ENCODE measurements at regions not wholly inside any gene's neighbourhood (a gene's known extent, or its start where the extent isn't known, plus 50 kb on each side); places are given as distances from the start of the nearest gene placed in this dataset.

DNA sequence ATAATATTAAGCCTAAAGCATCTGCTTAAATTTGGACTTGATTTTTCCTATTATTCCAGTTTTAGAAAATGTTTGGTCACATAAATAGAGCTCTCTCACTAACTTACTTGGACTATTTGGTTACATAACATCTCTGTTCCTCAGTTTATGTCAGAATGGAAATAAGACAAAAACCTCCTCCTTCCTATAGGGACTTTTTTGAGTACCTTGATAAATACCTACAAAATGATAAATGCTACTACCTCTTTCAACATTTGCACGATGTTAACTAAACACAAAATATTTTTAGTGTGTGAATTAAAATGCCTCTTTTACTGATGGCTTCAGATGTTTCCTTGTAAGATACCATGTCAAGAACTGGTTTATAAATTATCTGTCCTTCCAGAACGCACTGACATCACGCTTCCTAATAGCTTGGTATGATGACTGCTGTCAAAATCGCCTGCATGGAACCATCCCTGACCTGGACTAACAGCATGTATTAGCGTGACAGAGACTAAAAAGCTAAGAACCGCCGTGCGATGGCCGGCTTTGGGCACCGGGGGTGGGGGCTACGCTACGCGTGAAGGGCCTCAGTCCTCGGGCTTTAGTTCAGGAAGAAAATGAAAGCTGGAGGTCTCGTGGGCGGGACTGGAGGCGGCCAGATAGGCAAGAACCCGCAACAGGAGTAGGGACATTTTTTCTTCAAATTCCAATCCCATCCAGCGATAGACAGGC lies 133.2 kb upstream of the BARHL2 start:
- Histone ChIP-seq H3K9ac (ENCODE audit: control insufficient read depth, extremely low read depth, insufficient read depth, low read length) (no peak overlapping the region), H3K4me1 (ENCODE audit: control insufficient read depth, extremely low read depth, insufficient read depth, low read length) (peaks cover 13% of the 10 kb centered on the region), H2AFZ (ENCODE audit: control insufficient read depth, low read length) (peak overlapping the region; percentile 90), H3K27ac (ENCODE audit: control insufficient read depth, insufficient read depth, low read length) (no peak overlapping the region), H3K27me3 (ENCODE audit: control insufficient read depth, extremely low read depth, insufficient read depth, low read length) (peaks cover 19% of the 10 kb centered on the region), H3K9me3 (ENCODE audit: control insufficient read depth, low read depth, low read length) (no peaks in the 10 kb centered on the region), H3K9me1 (ENCODE audit: control insufficient read depth, extremely low read depth, insufficient read depth, low read length) (no peaks in the 10 kb centered on the region), H3K79me2 (ENCODE audit: control insufficient read depth, insufficient read depth, low read length) (no peaks in the 10 kb centered on the region), H3K36me3 (ENCODE audit: control insufficient read depth in 2 of 2, extremely low read depth in 1 of 2, insufficient read depth in 2 of 2, low read length in 2 of 2) (no peaks in the 10 kb centered on the region), H4K20me1 (ENCODE audit: control insufficient read depth, extremely low read depth, insufficient read depth, low read length) (no peaks in the 10 kb centered on the region), H3K4me3 (ENCODE audit: control insufficient read depth in 2 of 3, extremely low read depth in 1 of 3, insufficient read depth in 2 of 3, low read depth in 1 of 3, low read length in 3 of 3) (peak overlapping the region; percentile 50 to 68 (median 65)), H3K4me2 (ENCODE audit: control insufficient read depth, extremely low read depth, insufficient read depth, low read depth, low read length) (peak overlapping the region; percentile 95)
- dilution Hi-C loops (cut with MboI; ENCODE audit: extremely low pct_ligation_motif_present, low sequenced_read_pairs) = no loop called here
- FAIRE-seq (no peak), DNase-seq (ENCODE audit: low read depth, low spot score) (no peak)
- TF ChIP-seq, protein P1, sequence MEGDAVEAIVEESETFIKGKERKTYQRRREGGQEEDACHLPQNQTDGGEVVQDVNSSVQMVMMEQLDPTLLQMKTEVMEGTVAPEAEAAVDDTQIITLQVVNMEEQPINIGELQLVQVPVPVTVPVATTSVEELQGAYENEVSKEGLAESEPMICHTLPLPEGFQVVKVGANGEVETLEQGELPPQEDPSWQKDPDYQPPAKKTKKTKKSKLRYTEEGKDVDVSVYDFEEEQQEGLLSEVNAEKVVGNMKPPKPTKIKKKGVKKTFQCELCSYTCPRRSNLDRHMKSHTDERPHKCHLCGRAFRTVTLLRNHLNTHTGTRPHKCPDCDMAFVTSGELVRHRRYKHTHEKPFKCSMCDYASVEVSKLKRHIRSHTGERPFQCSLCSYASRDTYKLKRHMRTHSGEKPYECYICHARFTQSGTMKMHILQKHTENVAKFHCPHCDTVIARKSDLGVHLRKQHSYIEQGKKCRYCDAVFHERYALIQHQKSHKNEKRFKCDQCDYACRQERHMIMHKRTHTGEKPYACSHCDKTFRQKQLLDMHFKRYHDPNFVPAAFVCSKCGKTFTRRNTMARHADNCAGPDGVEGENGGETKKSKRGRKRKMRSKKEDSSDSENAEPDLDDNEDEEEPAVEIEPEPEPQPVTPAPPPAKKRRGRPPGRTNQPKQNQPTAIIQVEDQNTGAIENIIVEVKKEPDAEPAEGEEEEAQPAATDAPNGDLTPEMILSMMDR (optimal IDR thresholded peaks at IDR 0.05 in 1 of 3, IDR thresholded peaks at IDR 0.05 in 1 of 3, conservative IDR thresholded peaks at IDR 0.05 in 1 of 3; ENCODE audit: extremely low read depth in 1 of 3, insufficient read depth in 2 of 3, low read length in 3 of 3) = no peak
- TF ChIP-seq EZH2 (IDR thresholded peaks at IDR 0.05; ENCODE audit: low read length) = no peak

DNA sequence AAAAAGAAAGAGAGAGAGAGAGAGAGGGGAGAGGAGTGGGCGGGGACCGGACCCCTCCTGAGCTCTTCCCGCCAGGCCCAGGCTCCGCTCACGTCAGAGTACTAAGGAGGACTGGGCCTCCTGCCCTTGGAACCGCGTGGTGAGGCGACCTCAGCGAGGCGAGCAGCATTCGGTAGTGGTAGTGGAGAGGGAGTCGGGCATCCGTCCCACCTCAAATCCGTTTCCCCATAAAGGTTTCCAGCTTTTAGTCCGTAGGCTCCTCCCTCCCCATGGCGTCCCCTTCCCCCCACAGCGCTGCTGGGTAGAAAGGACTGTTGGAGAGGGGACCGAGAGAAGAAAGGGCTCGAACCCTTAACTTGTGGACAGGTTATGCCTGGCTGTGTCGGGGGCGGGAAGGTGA lies 124.4 kb upstream of the BARHL2 start:
- Histone ChIP-seq H3K9me1 (ENCODE audit: control insufficient read depth, extremely low read depth, insufficient read depth, low read length) (no peaks in the 10 kb centered on the region), H3K9me3 (ENCODE audit: control insufficient read depth, low read depth, low read length) (no peaks in the 10 kb centered on the region), H3K36me3 (ENCODE audit: control insufficient read depth in 2 of 2, extremely low read depth in 1 of 2, insufficient read depth in 2 of 2, low read length in 2 of 2) (no peaks in the 10 kb centered on the region), H3K4me1 (ENCODE audit: control insufficient read depth, extremely low read depth, insufficient read depth, low read length) (no peaks in the 10 kb centered on the region), H4K20me1 (ENCODE audit: control insufficient read depth, extremely low read depth, insufficient read depth, low read length) (no peaks in the 10 kb centered on the region), H3K9ac (ENCODE audit: control insufficient read depth, extremely low read depth, insufficient read depth, low read length) (no peak overlapping the region), H2AFZ (ENCODE audit: control insufficient read depth, low read length) (no peak overlapping the region), H3K27ac (ENCODE audit: control insufficient read depth, insufficient read depth, low read length) (no peak overlapping the region), H3K4me3 (ENCODE audit: control insufficient read depth in 2 of 3, extremely low read depth in 1 of 3, insufficient read depth in 2 of 3, low read depth in 1 of 3, low read length in 3 of 3) (no peak overlapping the region), H3K79me2 (ENCODE audit: control insufficient read depth, insufficient read depth, low read length) (no peaks in the 10 kb centered on the region), H3K4me2 (ENCODE audit: control insufficient read depth, extremely low read depth, insufficient read depth, low read depth, low read length) (no peak overlapping the region), H3K27me3 (ENCODE audit: control insufficient read depth, extremely low read depth, insufficient read depth, low read length) (peaks cover 55% of the 10 kb centered on the region)
- DNase-seq (ENCODE audit: low read depth, low spot score) = no peak
- dilution Hi-C loops (cut with MboI; ENCODE audit: extremely low pct_ligation_motif_present, low sequenced_read_pairs) = no loop called here
- no peak for FAIRE-seq
- TF ChIP-seq EZH2 (IDR thresholded peaks at IDR 0.05; ENCODE audit: low read length) = peak; percentile 15
- TF ChIP-seq, protein P1 (optimal IDR thresholded peaks at IDR 0.05 in 1 of 3, IDR thresholded peaks at IDR 0.05 in 1 of 3, conservative IDR thresholded peaks at IDR 0.05 in 1 of 3; ENCODE audit: extremely low read depth in 1 of 3, insufficient read depth in 2 of 3, low read length in 3 of 3) = no peak

All from keratinocyte (primary cell).